HUES48 (cell line): ENCODE measurements at regions not wholly inside any gene's neighbourhood (a gene's known extent, or its start where the extent isn't known, plus 50 kb on each side); places are given as distances from the start of the nearest gene placed in this dataset.

Experiments
- H3K27ac ChIP-seq: one replicate; pipeline ENCODE4 v1.7.0; 2013; ENCODE audit warnings: low read depth, low read length, inconsistent platforms
- H3K27me3 ChIP-seq: 2 replicates; pipeline ENCODE4 v1.6.1; 2013; ENCODE audit warnings: mild to moderate bottlenecking, low read length; ENCODE audit not compliant: control insufficient read depth, insufficient read depth
- H3K36me3 ChIP-seq: 2 replicates; pipeline ENCODE4 v1.6.1; 2013; ENCODE audit warnings: low read length; ENCODE audit not compliant: control insufficient read depth, insufficient read depth
- H3K4me1 ChIP-seq: 2 replicates; pipeline ENCODE4 v1.6.1; 2013; ENCODE audit warnings: mild to moderate bottlenecking, low read length; ENCODE audit not compliant: control insufficient read depth, insufficient read depth
- H3K4me3 ChIP-seq: 2 replicates; pipeline ENCODE4 v1.5.1; 2013; ENCODE audit warnings: mild to moderate bottlenecking, low read depth, low read length
- H3K9ac ChIP-seq: 2 replicates; pipeline ENCODE4 v1.6.1; 2013; ENCODE audit warnings: mild to moderate bottlenecking, low read depth, low read length, moderate library complexity
- H3K9me3 ChIP-seq: 2 replicates; pipeline ENCODE4 v1.6.1; 2013; ENCODE audit warnings: low read length; ENCODE audit not compliant: control insufficient read depth, insufficient read depth

- Histone ChIP-seq H3K4me3 (no peak overlapping the region), H3K9me3 (0 out of 2 replicates have a peak, but pooled peaks cover 2% of the 10 kb centered on the region), H3K9ac (no peak overlapping the region), H3K4me1 (peaks cover 13% of the 10 kb centered on the region), H3K36me3 (no peaks in the 10 kb centered on the region), H3K27ac (no peak overlapping the region), H3K27me3 (peaks cover 10% of the 10 kb centered on the region)
Measured at GRCh38 chr2:9135822-9136558, 70.6 kb upstream of the ASAP2 start.

GRCh38 chr2:9127316-9127715, 79.3 kb upstream of the ASAP2 start:
- Histone ChIP-seq H3K27ac (no peak overlapping the region), H3K4me1 (no peaks in the 10 kb centered on the region), H3K4me3 (no peak overlapping the region), H3K27me3 (no peaks in the 10 kb centered on the region), H3K36me3 (no peaks in the 10 kb centered on the region), H3K9ac (no peak overlapping the region), H3K9me3 (0 out of 2 replicates have a peak, but pooled peaks cover 6% of the 10 kb centered on the region)

- Histone ChIP-seq H3K4me1 (no peaks in the 10 kb centered on the region), H3K27ac (no peak overlapping the region), H3K9ac (no peak overlapping the region), H3K9me3 (0 out of 2 replicates have a peak, but pooled peaks cover 6% of the 10 kb centered on the region), H3K36me3 (no peaks in the 10 kb centered on the region), H3K4me3 (no peak overlapping the region), H3K27me3 (no peaks in the 10 kb centered on the region)
Measured at GRCh38 chr2:9126540-9126939, 80.1 kb upstream of the ASAP2 start.

GRCh38 chr2:9124231-9124741, 82.3 kb upstream of the ASAP2 start:
- H3K4me1 ChIP-seq: no peaks in the 10 kb centered on the region
- no peak overlapping the region for H3K4me3 ChIP-seq
- no peaks in the 10 kb centered on the region for H3K27me3 ChIP-seq
- 0 out of 2 replicates have a peak, but pooled peaks cover 6% of the 10 kb centered on the region for H3K9me3 ChIP-seq
- H3K9ac ChIP-seq: no peak overlapping the region
- no peak overlapping the region for H3K27ac ChIP-seq
- no peaks in the 10 kb centered on the region for H3K36me3 ChIP-seq

GRCh38 chr2:9123069-9123468, 83.5 kb upstream of the ASAP2 start:
- no peaks in the 10 kb centered on the region for H3K4me1 ChIP-seq
- no peak overlapping the region for H3K4me3 ChIP-seq

GRCh38 chr2:9122367-9122766, 84.2 kb upstream of the ASAP2 start:
- Histone ChIP-seq H3K9me3 (0 out of 2 replicates have a peak, but pooled peaks cover 6% of the 10 kb centered on the region), H3K4me1 (no peaks in the 10 kb centered on the region)

More at GRCh38 chr2:9123069-9123468, 83.5 kb upstream of the ASAP2 start:
- H3K27me3 ChIP-seq: no peaks in the 10 kb centered on the region
- no peak overlapping the region for H3K27ac ChIP-seq
- H3K36me3 ChIP-seq: no peaks in the 10 kb centered on the region
- H3K9me3 ChIP-seq: 0 out of 2 replicates have a peak, but pooled peaks cover 6% of the 10 kb centered on the region
- H3K9ac ChIP-seq: no peak overlapping the region

GRCh38 chr2:9118383-9118960, 88.1 kb upstream of the ASAP2 start:
- no peak overlapping the region for H3K4me3 ChIP-seq
- no peaks in the 10 kb centered on the region for H3K36me3 ChIP-seq
- H3K27me3 ChIP-seq: no peaks in the 10 kb centered on the region
- H3K4me1 ChIP-seq: no peaks in the 10 kb centered on the region
- H3K9me3 ChIP-seq: no peaks in the 10 kb centered on the region
- H3K9ac ChIP-seq: no peak overlapping the region
- no peak overlapping the region for H3K27ac ChIP-seq

More at GRCh38 chr2:9122367-9122766, 84.2 kb upstream of the ASAP2 start:
- Histone ChIP-seq H3K36me3 (no peaks in the 10 kb centered on the region), H3K27me3 (no peaks in the 10 kb centered on the region), H3K27ac (no peak overlapping the region), H3K4me3 (no peak overlapping the region), H3K9ac (no peak overlapping the region)

GRCh38 chr2:9115229-9115628, 91.4 kb upstream of the ASAP2 start:
- H3K27me3 ChIP-seq: no peaks in the 10 kb centered on the region
- H3K27ac ChIP-seq: no peak overlapping the region
- no peak overlapping the region for H3K4me3 ChIP-seq
- no peaks in the 10 kb centered on the region for H3K36me3 ChIP-seq
- 0 out of 2 replicates have a peak, but pooled peaks cover 5% of the 10 kb centered on the region for H3K4me1 ChIP-seq
- no peak overlapping the region for H3K9ac ChIP-seq
- H3K9me3 ChIP-seq: no peaks in the 10 kb centered on the region

- no peak overlapping the region for H3K9ac ChIP-seq
- no peaks in the 10 kb centered on the region for H3K9me3 ChIP-seq
- no peak overlapping the region for H3K4me3 ChIP-seq
- H3K4me1 ChIP-seq: 0 out of 2 replicates have a peak, but pooled peaks cover 6% of the 10 kb centered on the region
- H3K36me3 ChIP-seq: no peaks in the 10 kb centered on the region
- no peaks in the 10 kb centered on the region for H3K27me3 ChIP-seq
- H3K27ac ChIP-seq: no peak overlapping the region
Measured at GRCh38 chr2:9114458-9114857, 92.2 kb upstream of the ASAP2 start.

- H3K27ac ChIP-seq: no peak overlapping the region
- H3K27me3 ChIP-seq: no peaks in the 10 kb centered on the region
- H3K4me1 ChIP-seq: 0 out of 2 replicates have a peak, but pooled peaks cover 6% of the 10 kb centered on the region
- H3K4me3 ChIP-seq: no peak overlapping the region
- no peaks in the 10 kb centered on the region for H3K9me3 ChIP-seq
- no peak overlapping the region for H3K9ac ChIP-seq
- H3K36me3 ChIP-seq: no peaks in the 10 kb centered on the region
Measured at GRCh38 chr2:9113916-9114315, 92.7 kb upstream of the ASAP2 start.

- Histone ChIP-seq H3K4me1 (0 out of 2 replicates have a peak, but pooled peaks cover 6% of the 10 kb centered on the region), H3K27ac (no peak overlapping the region), H3K4me3 (no peak overlapping the region), H3K36me3 (no peaks in the 10 kb centered on the region), H3K9me3 (no peaks in the 10 kb centered on the region), H3K27me3 (no peaks in the 10 kb centered on the region), H3K9ac (no peak overlapping the region)
Measured at GRCh38 chr2:9113262-9113661, 93.3 kb upstream of the ASAP2 start.
